ENCODE measurements at regions not wholly inside any gene's neighbourhood (a gene's known extent, or its start where the extent isn't known, plus 50 kb on each side); places are given as distances from the start of the nearest gene placed in this dataset.
A peak's percentile ranks its signal among the peaks of the same experiment; 100 is the strongest.

DNA sequence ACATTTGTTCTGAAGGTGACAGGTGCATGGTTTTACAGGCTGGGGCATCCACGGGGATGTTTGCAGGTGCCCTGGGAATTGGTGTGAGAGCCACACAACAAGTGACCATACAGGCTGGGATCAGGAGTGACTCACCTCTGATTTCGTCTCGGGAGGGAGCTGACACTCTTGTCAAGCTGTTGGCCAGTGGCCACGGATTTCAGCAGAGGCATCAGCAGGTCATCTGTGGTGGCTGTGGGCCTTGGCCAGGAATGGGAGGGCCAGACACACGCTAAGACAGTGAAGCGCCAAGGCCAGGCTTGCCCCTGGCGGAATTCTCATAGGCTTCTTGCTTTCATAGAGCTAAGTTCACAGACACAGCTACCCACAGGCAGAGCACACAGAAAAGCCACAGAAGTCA, 108.6 kb downstream of the HSPH1 start:
- Mint-ChIP-seq H3K9me3 (no peaks in the 10 kb centered on the region), H3K36me3 (no peaks in the 10 kb centered on the region), H3K27ac (no peak overlapping the region)
- ATAC-seq (no peak), DNase-seq (ENCODE audit: low spot score in 2 of 2) (no peak)

DNA sequence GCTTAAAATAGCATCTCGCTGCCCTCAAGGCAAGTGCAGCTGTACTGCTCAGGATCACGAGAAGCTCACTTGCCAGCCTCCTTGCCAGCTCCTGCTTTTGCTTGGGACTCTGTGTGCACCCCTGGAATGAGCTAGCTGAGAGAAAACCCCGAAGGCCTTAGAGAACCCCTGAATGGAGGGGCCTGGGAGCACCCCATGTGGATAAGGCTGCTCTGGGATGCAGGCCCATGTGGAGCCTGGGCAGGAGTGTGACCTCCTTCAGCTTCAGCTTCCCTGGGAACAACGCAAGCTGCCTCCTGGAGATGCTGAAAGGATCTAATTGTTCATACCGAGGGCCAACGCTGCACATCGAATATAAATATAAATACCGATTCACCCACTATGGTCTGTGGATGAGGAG, 109.2 kb downstream of the HSPH1 start:
- Mint-ChIP-seq H3K36me3 (no peaks in the 10 kb centered on the region), H3K9me3 (no peaks in the 10 kb centered on the region), H3K27ac (no peak overlapping the region)
- ATAC-seq: no peak
- DNase-seq (ENCODE audit: low spot score in 2 of 2): no peak

DNA sequence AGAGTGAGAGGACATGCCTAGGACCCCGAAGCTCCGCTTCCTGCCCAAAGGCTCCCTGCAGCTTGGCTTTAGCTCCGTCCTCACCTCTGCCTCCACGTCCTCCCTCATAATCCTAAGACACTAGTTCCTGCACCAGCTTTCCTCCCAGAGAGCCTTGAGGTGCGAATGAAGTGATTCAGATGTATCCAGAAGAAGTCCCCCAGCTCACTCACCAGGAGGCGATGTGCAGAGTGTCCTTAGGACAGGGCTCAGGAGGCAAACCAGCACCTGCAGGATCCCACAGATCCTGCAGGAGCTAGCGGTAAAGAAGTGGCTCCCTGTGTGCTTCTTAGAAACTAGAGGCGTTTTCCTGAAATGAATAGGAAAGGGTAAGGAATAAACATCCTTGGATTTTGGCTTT, 109.7 kb downstream of the HSPH1 start:
- ATAC-seq (no peak), DNase-seq (ENCODE audit: low spot score in 2 of 2) (no peak)
- no peaks in the 10 kb centered on the region for H3K36me3 Mint-ChIP-seq
- H3K27ac Mint-ChIP-seq: no peak overlapping the region
- no peaks in the 10 kb centered on the region for H3K9me3 Mint-ChIP-seq

DNA sequence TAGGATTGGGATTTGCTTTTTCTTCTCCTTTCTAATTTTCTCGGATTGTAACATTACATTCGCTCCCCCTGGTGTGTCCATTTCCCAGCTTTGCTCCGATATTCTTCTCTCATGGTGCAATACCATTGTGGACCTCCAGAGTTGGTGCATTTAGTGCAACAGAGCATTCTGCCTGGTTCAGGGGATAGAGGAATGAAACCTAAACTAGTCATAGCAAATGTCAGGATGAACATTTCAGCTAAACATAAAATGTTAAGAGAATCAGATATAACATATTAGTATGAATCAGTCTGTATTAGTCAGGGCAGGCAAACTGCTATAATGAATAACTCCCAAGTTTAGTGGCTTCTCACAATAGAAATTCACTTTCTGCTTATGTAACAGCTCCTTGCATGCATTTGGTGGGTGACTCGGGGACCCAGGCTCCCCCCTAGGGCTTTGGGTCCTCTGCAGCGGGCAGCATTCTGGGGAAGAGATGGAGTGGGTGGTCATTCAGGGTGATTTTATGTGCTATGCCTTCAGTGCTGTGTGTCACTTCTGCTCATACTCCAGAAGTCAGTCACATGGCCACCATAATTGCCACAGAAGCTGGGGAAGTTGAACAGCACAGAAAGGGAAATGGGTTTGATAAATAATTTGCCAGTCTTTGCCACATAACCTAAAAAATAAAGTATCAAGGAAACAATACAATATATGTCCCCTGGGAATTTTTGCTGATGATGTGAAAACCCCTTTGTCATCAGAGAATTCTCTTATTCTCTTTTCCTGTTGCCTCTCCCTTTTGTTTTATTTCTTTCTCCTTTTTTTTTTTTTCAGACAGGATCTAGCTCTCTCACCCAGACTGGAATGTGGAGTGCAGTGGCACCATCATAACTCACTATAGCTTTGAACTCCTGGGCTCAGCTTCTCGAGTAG, 111.0 kb downstream of the HSPH1 start:
- no peak overlapping the region for H3K27ac Mint-ChIP-seq
- DNase-seq (ENCODE audit: low spot score in 2 of 2): no peak

DNA sequence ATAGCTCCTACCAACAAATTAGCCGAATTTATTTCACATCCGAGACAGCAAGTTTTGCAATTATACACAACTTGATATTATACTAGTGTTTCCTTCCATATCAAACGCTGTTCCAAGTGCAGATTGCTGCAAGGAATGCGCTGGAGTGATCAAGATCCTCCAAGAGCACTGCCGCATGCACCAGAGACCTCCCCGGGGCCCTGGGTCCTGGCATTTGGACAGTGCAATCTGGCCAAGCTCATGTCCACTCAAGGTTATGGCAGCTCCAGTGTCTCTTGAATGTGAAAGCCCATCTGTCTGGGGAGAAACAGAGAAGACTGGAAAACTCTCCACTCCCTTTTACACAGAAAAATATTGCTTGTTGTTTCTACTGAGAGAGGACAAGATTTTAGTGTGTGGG, 111.9 kb downstream of the HSPH1 start:
- no peak for ATAC-seq
- H3K9me3 Mint-ChIP-seq: no peaks in the 10 kb centered on the region
- H3K36me3 Mint-ChIP-seq: no peaks in the 10 kb centered on the region
- DNase-seq (ENCODE audit: low spot score in 2 of 2): no peak
- H3K27ac Mint-ChIP-seq: no peak overlapping the region

More for the DNA sequence above, 111.0 kb downstream of the HSPH1 start:
- peak; percentile 19 to 59 for ATAC-seq
- Mint-ChIP-seq H3K9me3 (no peaks in the 10 kb centered on the region), H3K36me3 (no peaks in the 10 kb centered on the region)

DNA sequence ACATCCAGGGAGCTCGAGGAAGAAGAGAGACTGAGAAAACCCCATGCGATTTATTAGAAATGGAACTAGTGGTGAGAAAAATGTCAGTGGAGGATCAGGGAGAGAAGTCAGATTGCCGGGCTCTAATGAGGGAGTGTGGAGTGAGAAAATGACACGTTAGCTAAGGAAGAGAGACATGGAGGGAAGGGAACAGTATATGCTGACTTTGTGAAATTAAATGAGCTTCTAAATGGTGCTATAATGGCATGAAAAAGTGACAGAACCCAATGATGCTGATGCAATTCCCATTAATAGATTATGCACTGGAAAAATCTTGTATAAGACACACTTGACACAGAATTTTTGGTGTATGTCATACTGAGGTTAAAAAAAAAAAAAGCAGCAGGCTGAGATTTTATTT, 112.6 kb downstream of the HSPH1 start:
- DNase-seq (ENCODE audit: low spot score in 2 of 2): no peak
- H3K9me3 Mint-ChIP-seq: no peaks in the 10 kb centered on the region
- no peaks in the 10 kb centered on the region for H3K36me3 Mint-ChIP-seq
- no peak for ATAC-seq
- no peak overlapping the region for H3K27ac Mint-ChIP-seq

DNA sequence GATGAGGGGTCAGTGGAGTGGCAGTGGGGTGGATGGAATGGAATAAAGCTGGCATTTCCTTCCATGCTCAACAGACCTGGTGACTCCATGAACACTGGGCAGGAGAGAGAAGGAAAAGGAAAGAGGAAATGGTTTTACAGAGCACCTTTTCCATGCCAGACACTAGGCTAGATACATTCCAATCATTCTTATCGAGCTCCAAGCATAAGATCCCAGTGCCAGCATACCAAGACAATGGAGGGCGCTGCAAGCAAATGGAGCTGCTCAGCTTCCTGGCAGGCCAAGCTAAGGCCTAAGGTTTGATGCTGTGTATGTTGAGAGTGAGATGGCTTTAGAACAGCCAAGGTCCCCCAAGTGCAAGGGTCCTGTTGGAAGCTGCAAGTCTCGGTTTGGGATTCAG, 113.2 kb downstream of the HSPH1 start:
- Mint-ChIP-seq H3K36me3 (no peaks in the 10 kb centered on the region), H3K9me3 (no peaks in the 10 kb centered on the region), H3K27ac (no peak overlapping the region)
- DNase-seq (ENCODE audit: low spot score in 2 of 2) (no peak), ATAC-seq (no peak)

DNA sequence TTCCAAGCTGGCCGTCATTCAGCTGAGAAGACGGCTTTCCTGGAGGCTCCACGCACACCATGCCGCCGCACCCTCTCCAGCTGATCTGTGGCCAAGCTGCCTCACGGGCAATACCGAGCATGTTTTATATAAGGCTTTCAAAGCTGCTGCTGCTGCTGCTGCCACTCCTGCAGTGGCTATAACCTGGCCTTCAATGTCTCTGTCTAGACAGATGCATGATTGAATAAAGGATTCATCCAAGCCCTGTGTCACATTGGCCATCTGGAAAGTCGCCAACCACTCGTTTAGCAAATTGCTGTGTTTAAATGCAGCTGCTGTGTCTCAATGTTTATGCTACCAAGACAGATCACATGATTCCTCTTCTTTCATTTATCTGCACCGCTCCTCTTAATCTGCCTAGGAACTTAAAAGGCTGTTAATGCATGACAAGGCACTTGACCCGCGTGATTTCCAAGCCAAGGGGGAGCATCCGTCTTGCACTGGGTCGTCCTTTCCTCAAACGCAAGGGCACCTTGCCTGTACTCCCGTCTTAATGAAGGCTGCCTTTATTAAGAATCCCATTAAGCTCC, 114.3 kb downstream of the TEX26 start:
- ATAC-seq: no peak
- Mint-ChIP-seq H3K36me3 (no peaks in the 10 kb centered on the region), H3K27ac (no peak overlapping the region), H3K9me3 (no peaks in the 10 kb centered on the region)
- no peak for DNase-seq (ENCODE audit: low spot score in 2 of 2)

DNA sequence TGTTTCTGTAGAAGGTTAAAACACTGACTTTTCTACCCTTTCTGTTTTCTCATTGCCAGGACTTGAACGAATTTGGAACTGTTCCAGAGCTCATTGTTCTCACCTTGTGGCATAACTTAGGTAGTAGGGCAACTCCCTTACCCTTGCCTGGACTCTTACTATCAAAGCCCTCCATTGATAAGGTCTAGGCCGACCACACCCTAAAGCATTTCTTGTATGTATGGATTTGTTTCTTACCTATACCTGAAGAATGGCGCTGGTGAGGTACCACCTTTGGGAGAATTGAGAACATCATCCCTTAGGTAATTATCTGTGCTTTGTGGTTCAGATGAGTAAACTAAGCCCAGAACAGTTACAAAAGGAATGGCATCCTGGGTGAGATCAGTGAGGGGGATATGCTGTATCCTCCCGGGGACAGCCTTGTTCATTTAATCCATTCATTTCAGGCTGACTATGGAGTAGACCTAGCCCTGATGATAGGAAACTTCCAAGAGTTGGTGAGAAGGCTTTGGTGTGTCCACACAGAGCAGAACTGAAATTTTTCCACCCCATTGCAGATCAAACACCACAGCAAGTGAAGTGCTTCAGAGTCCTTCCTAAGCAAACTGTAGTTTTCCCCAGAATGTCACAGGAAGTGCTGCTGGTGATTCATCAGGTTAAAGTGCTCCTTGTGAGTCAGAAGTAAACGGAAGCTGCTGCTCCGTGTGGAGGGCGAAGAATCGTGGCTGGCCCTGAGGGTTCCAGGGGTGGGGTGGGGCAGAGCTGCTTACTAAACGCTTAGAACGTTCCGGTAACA, 113.0 kb downstream of the TEX26 start:
- Mint-ChIP-seq H3K9me3 (no peaks in the 10 kb centered on the region), H3K27ac (peak overlapping the region; percentile 84 to 88), H3K36me3 (no peaks in the 10 kb centered on the region)
- peak; percentile 82 for ATAC-seq
- DNase-seq (ENCODE audit: low spot score in 2 of 2): peak; percentile 67 to 79

DNA sequence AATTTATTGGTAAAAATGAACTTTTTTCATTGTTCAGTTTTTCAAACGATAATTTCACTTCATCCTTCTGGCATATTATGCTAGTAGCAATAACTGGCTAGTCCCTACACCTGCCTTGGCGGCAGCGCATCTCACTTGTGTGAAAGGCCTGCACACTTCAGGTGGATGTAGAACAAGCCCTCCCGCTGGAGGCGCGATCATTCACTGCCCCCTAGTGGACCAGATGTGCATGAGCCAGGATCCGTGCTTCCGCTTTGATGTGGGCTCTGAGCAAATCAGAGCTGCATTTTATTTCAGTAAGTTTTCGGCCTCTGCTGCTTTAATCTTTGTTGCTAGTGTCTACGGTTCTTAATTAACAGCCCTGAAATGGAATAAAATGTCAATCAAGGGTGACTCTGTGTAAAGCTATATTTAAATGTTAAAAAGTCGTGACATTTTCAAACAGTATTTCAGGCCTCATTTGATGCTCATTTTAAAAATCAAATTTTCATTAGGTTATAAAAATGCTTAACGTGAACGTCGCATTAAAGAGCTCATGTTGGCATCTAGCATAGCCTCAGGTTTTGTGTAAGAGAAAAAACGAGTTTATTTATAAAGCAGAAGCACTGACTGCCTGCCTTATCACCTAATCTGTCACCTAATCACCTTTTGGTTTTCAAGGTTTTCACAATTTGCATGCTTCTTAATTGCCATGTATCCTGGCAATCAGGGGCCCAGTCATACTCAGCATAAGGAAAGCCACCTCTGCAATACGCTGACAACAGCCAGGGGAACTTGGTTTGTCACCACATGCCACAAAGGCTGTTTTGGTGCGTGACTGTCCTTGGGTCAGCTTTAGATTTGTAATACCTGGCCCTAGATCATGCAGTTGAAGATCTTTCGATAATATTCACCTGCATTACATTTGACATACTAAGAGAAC, 112.2 kb downstream of the TEX26 start:
- DNase-seq (ENCODE audit: low spot score in 2 of 2): peak; percentile 75 to 83
- Mint-ChIP-seq H3K9me3 (peaks cover 0 to 1% of the 10 kb centered on the region in 2 donors), H3K27ac (peak overlapping the region; percentile 84 to 88), H3K36me3 (no peaks in the 10 kb centered on the region)
- ATAC-seq: peak; percentile 60 to 66

DNA sequence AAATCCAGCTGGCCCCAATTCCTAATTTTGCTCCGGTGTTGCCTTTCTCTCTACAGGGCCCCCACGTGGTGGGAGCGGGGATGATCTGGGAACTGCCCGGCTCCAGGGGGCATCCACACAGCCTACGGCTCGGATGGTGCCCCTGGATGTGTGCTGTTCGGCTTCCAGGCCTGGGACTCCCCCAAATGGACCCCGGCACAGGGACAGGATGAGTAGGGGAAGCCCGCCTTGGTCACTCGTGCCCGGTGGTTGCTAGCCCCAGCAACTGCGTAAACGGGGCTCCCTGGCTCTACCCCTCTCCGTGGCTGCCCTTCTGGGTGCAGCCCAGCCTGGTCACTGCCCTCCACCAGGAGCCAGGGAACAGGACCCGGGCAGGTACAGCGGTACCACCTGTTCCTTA, 111.5 kb downstream of the TEX26 start:
- no peak for DNase-seq (ENCODE audit: low spot score in 2 of 2)

DNA sequence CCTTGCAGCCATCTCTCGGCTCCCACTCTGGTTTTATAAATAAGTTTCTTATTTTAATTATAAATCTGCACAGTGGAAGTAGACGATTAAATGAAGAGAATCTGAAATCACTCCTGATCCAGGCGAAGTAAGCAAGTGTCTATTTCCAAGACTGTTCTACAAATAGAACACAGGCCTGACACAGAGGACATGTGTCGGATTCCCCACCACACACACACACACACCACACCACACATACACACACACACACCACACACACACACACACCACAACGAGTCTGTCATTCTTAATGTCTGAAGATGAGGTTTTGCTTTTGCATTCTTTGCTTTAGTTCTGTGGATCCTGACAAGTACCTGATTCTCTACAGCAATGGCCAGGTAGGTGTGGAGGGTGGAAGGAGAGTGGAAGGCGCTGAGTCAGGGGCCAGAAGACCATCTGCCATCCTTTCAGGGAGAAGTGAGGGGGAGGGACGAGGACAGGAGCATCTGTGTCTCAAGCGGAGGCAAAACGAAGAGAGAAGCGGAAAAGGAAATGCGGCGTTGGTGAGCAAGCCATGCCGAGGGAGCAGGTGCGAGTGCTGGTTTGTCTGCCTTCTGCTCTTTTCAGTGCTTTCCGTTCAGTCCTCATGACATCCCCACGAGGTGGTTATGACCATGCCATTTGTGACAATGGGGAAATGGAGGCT, 110.2 kb downstream of the TEX26 start:
- Mint-ChIP-seq H3K36me3 (no peaks in the 10 kb centered on the region), H3K9me3 (peaks cover 0 to 5% of the 10 kb centered on the region in 2 donors), H3K27ac (peak overlapping the region in 1 of 2 donors; percentile 3)
- no peak for DNase-seq (ENCODE audit: low spot score in 2 of 2)
- ATAC-seq: no peak

More for the DNA sequence above, 111.5 kb downstream of the TEX26 start:
- Mint-ChIP-seq H3K36me3 (no peaks in the 10 kb centered on the region), H3K9me3 (peaks cover 0 to 5% of the 10 kb centered on the region in 2 donors), H3K27ac (peak overlapping the region in 1 of 2 donors; percentile 84)
- ATAC-seq: no peak

DNA sequence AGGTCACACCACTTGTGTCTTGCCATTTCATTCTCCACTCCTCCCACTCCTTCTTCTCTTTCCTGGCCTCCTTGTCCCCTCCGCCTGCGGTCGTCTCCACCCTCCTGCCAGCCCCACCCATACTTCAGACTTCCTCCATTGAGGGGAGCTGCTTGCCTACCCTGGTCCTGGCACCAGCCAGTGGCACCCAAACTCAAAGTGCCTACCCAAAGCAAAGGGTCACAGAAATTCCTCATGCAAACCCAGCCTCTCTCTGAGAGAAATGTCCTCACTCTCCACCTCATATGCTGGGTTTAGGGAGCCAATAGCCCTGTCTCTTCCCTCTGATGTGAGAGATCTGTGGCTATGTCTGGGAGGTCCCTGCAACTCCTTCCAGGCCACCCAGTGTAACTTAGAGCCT, 109.6 kb downstream of the TEX26 start:
- Mint-ChIP-seq H3K36me3 (no peaks in the 10 kb centered on the region), H3K9me3 (peaks cover 0 to 5% of the 10 kb centered on the region in 2 donors), H3K27ac (no peak overlapping the region)
- no peak for ATAC-seq
- DNase-seq (ENCODE audit: low spot score in 2 of 2): no peak

DNA sequence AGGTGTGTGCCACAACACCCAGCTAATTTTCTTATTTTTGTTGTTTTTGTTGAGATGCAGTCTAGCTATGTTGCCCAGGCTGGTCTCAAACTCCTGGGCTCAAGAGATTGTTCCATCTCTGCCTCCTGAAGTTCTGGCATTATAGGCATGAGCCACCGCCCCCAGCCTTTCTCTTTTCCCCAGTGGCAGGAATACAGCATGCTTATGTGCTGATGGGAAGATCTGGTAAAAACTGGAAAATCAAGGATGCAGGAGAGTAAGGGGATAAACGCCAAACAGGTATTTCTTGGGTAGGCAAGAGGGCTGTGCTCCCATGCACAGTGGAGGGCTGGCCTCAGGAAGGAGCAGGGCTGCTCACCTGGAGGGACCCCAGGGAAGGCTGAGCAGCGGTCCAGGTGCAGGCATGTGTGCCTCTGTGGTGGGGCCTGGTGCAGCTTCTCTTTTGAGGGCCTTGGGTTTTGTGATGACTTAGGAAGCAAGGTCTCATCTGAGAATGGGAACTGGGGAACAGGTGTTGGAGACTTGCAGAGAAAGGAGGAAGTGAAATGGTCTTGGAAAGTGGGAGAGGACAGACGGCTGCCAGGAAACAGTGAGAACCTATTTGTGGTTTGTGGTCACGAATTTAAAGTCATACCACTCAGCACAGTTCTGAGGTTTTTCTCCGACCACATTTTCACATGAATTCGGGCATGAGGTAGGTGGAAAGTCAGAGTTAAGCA, 106.5 kb downstream of the TEX26 start:
- no peaks in the 10 kb centered on the region for H3K36me3 Mint-ChIP-seq
- H3K27ac Mint-ChIP-seq: peak overlapping the region; percentile 53 to 72
- H3K9me3 Mint-ChIP-seq: peaks cover 0 to 5% of the 10 kb centered on the region in 2 donors
- DNase-seq (ENCODE audit: low spot score in 2 of 2): peak in 1 of 2 donors; percentile 59
- peak; percentile 79 to 87 for ATAC-seq

DNA sequence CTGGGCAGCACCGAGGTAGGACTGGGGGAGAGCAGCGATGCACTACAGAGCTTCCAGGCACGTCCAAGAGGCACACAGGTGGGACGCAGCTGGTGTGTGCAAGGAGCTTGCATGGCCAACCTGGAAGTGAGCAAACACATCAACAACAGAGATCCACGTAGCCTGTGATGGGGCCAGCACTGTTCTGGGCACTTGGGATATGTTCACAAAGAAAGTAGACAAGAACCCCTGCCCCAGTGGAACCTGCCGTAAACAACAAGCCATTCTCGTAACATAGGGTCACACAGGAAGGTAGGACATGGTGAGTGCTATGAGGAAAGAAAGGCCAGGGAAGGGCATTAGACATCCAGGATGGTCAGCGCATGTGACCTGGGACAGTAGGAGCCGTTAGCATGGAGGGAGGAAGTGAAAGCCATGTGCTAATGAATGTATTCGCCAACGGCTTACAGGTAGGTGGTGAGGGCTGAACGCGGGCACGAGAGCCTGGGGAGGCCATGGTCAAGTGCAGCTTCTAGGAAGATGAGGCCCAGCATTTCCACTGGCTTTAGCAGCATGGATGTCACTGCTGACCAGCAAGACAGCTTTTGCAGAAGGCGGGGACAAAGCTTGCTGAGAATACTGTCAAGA, 105.5 kb downstream of the TEX26 start:
- no peak overlapping the region for H3K27ac Mint-ChIP-seq

More for the DNA sequence above, 105.5 kb downstream of the TEX26 start:
- Mint-ChIP-seq H3K36me3 (no peaks in the 10 kb centered on the region), H3K9me3 (peaks cover 0 to 5% of the 10 kb centered on the region in 2 donors)
- ATAC-seq (no peak), DNase-seq (ENCODE audit: low spot score in 2 of 2) (no peak)

Data from activated naive CD4-positive, alpha-beta T cell treated with anti-CD3 and anti-CD28 coated beads, Interleukin-2, amount 50 U/mL, for 72 hours (primary cell).